Peyer's patch (tissue), 4 donors: ENCODE measurements at regions not wholly inside any gene's neighbourhood (a gene's known extent, or its start where the extent isn't known, plus 50 kb on each side); places are given as distances from the start of the nearest gene placed in this dataset.

Experiments
- POLR2A ChIP-seq, 2 donors: fragments of 450-650 bp; IDR thresholded peaks; one replicate each; pipeline ENCODE4 v1.5.1; 2017; ENCODE audit warnings: antibody characterized with exemption in 2 of 2, mild to moderate bottlenecking in 2 of 2, moderate library complexity in 2 of 2
- TF ChIP-seq, protein P1 (sequence below), 6 experiments: fragments of 450-650 bp in 4 of 6; fragments of 200-600 bp in 2 of 6; sonication (generic) in 1 of 6; IDR thresholded peaks; one replicate each; pipeline ENCODE4 v1.5.1; 2017 to 2019; ENCODE audit warnings: antibody characterized with exemption in 6 of 6, mild to moderate bottlenecking in 3 of 6, moderate library complexity in 1 of 6

DNA sequence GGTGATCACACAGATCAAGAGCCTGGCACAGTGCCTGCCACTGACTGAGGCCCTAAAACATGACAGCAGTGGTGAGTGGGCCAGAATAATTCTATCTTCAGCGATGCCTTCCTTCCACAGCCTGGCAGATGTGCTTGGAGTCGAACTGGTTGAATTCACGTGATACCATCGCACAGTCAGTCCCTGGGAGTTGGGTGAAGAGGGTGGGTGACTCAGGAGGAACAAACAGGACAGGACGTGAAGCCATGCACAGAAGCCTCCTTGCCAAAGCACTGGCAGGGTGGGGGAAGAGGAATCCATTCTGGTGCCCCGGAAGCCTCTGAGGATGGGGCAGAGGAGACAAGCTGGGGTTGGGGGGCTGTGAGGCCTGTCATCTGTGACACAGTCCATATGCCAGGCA, 80.3 kb upstream of the WNT4 start:
- TF ChIP-seq, protein P1, sequence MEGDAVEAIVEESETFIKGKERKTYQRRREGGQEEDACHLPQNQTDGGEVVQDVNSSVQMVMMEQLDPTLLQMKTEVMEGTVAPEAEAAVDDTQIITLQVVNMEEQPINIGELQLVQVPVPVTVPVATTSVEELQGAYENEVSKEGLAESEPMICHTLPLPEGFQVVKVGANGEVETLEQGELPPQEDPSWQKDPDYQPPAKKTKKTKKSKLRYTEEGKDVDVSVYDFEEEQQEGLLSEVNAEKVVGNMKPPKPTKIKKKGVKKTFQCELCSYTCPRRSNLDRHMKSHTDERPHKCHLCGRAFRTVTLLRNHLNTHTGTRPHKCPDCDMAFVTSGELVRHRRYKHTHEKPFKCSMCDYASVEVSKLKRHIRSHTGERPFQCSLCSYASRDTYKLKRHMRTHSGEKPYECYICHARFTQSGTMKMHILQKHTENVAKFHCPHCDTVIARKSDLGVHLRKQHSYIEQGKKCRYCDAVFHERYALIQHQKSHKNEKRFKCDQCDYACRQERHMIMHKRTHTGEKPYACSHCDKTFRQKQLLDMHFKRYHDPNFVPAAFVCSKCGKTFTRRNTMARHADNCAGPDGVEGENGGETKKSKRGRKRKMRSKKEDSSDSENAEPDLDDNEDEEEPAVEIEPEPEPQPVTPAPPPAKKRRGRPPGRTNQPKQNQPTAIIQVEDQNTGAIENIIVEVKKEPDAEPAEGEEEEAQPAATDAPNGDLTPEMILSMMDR (IDR thresholded peaks at IDR 0.05) = no peak
- TF ChIP-seq POLR2A (IDR thresholded peaks at IDR 0.05) = no peak
